ENCODE measurements at regions not wholly inside any gene's neighbourhood (a gene's known extent, or its start where the extent isn't known, plus 50 kb on each side); places are given as distances from the start of the nearest gene placed in this dataset.

GRCh38 chr9:106626936-106627335, 236.0 kb upstream of the ZNF462 start:
- 84% methylated on average over 6 of the region's 6 CpGs for WGBS
- Histone ChIP-seq H3K36me3 (no peaks in the 10 kb centered on the region), H3K4me1 (replicated peaks) (no peaks in the 10 kb centered on the region), H3K27ac (no peak overlapping the region), H3K9me3 (no peaks in the 10 kb centered on the region), H3K27me3 (replicated peaks; ENCODE audit: insufficient read depth) (no peaks in the 10 kb centered on the region), H3K4me3 (no peak overlapping the region)
- TF ChIP-seq CTCF (IDR thresholded peaks at IDR 0.05), result no peak
- TF ChIP-seq POLR2A (IDR thresholded peaks at IDR 0.05), result no peak
- no peak for TF ChIP-seq POLR2AphosphoS5 (IDR thresholded peaks at IDR 0.05)
- intact Hi-C loops (cut with DNase I), result no loop called here
- DNase-seq (ENCODE audit: low spot score), result no peak

DNA sequence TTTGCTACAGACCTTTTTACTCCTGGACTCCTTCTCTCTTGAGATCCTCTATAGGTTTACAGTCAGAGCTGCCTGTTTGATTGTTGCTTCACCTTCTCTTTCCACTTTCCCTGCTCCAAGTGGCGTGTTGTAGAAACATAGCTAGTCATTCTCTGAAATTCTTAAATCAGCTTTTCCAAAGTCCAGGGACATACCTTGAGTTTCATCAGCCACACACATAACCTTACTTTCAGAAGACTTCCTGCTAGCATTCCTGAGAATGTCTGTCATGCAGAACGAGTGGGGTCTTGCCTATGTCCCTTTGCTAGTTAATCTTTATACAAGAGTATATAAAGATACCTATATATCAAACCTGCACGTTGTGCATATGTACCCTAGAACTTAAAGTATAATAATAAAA, 230.3 kb upstream of the ZNF462 start:
- no peaks in the 10 kb centered on the region for H3K9me3 ChIP-seq
- H3K4me1 ChIP-seq (replicated peaks), result no peaks in the 10 kb centered on the region
- no peak for TF ChIP-seq CTCF (IDR thresholded peaks at IDR 0.05)
- TF ChIP-seq POLR2A (IDR thresholded peaks at IDR 0.05), result no peak
- TF ChIP-seq POLR2AphosphoS5 (IDR thresholded peaks at IDR 0.05), result no peak
- no peaks in the 10 kb centered on the region for H3K27me3 ChIP-seq (replicated peaks; ENCODE audit: insufficient read depth)
- intact Hi-C loops (cut with DNase I), result no loop called here
- DNase-seq (ENCODE audit: low spot score), result no peak
- WGBS, result 50% methylated on average over 3 of the region's 3 CpGs
- no peaks in the 10 kb centered on the region for H3K36me3 ChIP-seq
- no peak overlapping the region for H3K4me3 ChIP-seq
- H3K27ac ChIP-seq, result no peak overlapping the region

GRCh38 chr9:106634183-106634582, 228.8 kb upstream of the ZNF462 start:
- Histone ChIP-seq H3K9me3 (no peaks in the 10 kb centered on the region), H3K27ac (no peak overlapping the region), H3K4me3 (no peak overlapping the region), H3K4me1 (replicated peaks) (no peaks in the 10 kb centered on the region), H3K27me3 (replicated peaks; ENCODE audit: insufficient read depth) (no peaks in the 10 kb centered on the region), H3K36me3 (no peaks in the 10 kb centered on the region)
- intact Hi-C loops (cut with DNase I), result no loop called here
- WGBS, result 87% methylated on average over 1 of the region's 1 CpG
- no peak for DNase-seq (ENCODE audit: low spot score)
- TF ChIP-seq CTCF (IDR thresholded peaks at IDR 0.05) (no peak), POLR2AphosphoS5 (IDR thresholded peaks at IDR 0.05) (no peak), POLR2A (IDR thresholded peaks at IDR 0.05) (no peak)

- H3K4me3 ChIP-seq, result no peak overlapping the region
- intact Hi-C loops (cut with DNase I), result no loop called here
Observed at GRCh38 chr9:106634641-106635040, 228.3 kb upstream of the ZNF462 start.

More at GRCh38 chr9:106634641-106635040, 228.3 kb upstream of the ZNF462 start:
- H3K4me1 ChIP-seq (replicated peaks), result no peaks in the 10 kb centered on the region
- no peak for DNase-seq (ENCODE audit: low spot score)
- H3K27me3 ChIP-seq (replicated peaks; ENCODE audit: insufficient read depth), result no peaks in the 10 kb centered on the region
- no peaks in the 10 kb centered on the region for H3K36me3 ChIP-seq
- H3K27ac ChIP-seq, result no peak overlapping the region
- TF ChIP-seq POLR2AphosphoS5 (IDR thresholded peaks at IDR 0.05) (no peak), CTCF (IDR thresholded peaks at IDR 0.05) (no peak), POLR2A (IDR thresholded peaks at IDR 0.05) (no peak)
- H3K9me3 ChIP-seq, result no peaks in the 10 kb centered on the region
